ENCODE measurements at regions not wholly inside any gene's neighbourhood (a gene's known extent, or its start where the extent isn't known, plus 50 kb on each side); places are given as distances from the start of the nearest gene placed in this dataset.
"Not testable (repeated sequence)": the region's sequence is repeated elsewhere in the genome, so short reads cannot be mapped to it uniquely, and the experiment has no call there.

GRCh38 chr17:26936645-26937044 is 357.3 kb upstream of the WSB1 start:
- DNase-seq (ENCODE audit: low read depth), result not testable (repeated sequence)

DNA sequence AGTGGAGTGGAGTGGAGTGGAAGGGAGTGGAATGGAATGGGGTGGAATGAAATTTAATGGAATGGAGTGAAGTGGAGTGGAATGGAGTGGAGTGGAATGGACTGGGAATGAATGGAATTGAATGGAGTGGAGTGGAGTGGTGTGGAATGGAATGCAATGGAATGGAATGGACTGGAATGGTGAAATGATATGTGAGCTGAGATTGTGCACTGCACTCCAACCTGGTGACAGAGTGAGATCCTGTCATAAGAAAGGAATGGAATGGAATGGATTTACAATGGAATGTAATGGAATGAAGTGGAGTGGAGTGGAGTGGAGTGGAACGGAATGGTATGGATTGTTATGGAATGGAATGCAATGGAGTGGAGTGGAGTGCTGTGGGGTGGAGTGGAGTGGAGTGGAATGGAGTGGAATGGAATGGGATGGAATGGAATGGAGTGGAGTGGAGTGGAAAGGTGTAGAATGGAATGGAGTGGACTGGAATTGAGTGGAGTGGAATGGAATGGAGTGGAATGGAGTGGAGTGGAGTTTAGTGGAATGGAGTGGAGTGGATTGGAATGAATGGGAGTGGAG is 356.1 kb upstream of the WSB1 start:
- DNase-seq (ENCODE audit: low read depth), result not testable (repeated sequence)

DNA sequence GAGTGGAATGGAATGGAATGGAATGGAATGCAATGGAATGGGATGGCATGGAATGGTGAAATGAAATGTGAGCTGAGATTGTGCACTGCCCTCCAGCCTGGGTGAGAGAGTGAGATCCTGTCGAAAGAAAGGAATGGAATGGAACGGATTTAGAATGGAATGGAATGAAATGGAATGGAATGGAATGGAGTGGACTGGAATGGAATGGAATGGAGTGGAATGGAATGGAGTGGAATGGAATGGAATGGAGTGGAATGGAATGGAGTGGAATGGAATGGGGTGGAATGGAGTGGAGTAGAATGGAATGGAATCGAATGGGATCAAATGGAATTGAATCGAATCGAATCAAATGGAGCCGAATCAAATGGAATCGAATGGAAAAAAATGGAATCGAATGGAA is 354.2 kb upstream of the WSB1 start:
- DNase-seq (ENCODE audit: low read depth), result not testable (repeated sequence)

DNA sequence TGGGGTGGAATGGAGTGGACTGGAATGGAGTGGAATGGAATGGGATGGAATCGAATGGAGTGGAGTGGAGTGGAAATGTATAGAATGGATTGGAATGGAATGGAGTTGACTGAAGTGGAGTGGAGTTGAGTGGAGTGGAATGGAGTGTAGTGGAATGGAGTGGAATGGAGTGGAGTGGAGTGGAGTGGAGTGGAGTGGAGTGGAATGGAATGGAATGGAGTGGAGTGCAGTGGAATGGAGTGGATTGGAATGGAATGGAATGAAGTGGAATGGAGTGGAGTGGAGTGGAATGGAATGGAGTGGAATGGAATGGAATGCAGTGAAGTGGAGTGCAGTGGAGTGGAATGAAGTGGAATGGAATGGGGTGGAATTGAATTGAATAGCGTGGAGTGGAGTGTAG is 353.3 kb upstream of the WSB1 start:
- DNase-seq (ENCODE audit: low read depth), result not testable (repeated sequence)

GRCh38 chr17:26962255-26963162 is 331.4 kb upstream of the WSB1 start:
- no peak for DNase-seq (ENCODE audit: low read depth)

GRCh38 chr17:26963163-26963503 is 330.8 kb upstream of the WSB1 start:
- DNase-seq (ENCODE audit: low read depth), result no peak

DNA sequence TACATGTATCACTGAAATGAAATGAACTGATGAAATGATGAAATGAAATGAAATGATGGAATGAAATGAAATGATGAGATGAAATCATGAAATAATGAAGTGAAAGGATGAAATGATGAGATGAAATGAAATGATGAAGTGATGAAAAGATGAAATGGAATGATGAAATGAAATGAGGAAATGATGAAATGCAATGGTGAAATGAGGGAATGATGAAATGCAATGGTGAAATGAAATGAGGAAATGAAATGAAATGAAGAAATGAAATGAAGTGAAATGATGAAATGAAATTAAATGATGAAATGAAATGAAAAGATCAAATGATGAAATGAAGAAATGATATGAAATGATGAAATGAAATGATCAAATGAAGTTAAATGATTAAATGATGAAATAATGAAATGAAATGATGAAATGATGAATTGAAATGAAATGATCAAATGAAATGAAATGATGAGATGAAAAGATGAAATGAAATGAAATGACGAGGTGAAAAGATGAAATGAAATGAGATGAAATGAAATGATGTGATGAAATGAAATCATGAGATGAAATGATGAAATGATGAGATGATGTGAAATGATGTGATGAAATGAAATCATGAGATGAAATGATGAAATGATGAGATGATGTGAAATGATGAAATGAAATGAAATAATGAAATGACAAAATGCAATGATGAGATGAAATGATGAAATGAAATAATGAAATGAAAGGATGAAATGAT is 327.9 kb upstream of the WSB1 start:
- peak; percentile 5 for DNase-seq (ENCODE audit: low read depth)

DNA sequence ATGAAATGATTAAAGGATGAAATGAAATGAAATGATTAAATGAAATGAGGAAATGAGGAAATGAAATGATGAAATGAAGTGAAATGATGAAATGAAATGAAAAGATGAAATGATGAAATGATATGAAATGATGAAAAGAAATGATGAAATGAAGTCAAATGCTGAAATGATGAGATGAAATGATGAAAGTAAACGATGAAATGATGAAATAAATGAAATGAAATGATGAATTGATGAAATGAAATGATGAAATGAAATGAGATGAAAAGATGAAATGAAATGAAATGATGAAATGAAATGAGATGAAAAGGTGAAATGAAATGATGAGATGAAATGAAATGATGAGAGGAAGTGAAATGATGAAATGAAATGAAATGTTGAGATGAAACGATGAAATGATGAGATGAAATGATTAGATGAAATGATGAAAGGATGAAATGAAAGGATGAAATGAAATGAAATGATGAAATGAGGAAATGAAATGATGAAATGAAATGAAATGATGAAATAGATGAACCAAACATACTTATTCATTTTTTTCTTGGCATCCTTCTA is 327.2 kb upstream of the WSB1 start:
- not testable (repeated sequence) for DNase-seq (ENCODE audit: low read depth)

GRCh38 chr17:26981845-26982425 is 312.0 kb upstream of the WSB1 start:
- DNase-seq (ENCODE audit: low read depth), result not testable (repeated sequence)

DNA sequence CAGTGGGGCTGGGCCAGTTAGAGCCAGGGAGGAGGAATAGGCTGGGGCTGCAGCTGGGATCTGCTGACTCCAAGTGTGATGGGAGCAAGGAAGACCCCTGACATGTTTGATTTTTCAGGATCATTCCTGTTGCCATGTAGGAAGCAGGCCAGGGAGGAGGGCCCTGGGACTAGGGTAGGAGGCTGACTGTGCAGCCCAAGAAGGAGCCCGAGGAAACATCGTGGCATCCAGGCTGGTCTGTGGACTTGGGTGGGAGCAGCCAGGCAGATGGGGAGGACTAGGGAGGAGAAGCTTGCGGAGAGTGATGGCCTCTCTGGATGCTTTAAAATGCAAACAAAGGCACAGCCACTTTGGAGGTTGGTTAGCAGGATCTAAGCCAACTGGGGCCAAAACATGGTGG is 311.4 kb upstream of the WSB1 start:
- not testable (repeated sequence) for DNase-seq (ENCODE audit: low read depth)

DNA sequence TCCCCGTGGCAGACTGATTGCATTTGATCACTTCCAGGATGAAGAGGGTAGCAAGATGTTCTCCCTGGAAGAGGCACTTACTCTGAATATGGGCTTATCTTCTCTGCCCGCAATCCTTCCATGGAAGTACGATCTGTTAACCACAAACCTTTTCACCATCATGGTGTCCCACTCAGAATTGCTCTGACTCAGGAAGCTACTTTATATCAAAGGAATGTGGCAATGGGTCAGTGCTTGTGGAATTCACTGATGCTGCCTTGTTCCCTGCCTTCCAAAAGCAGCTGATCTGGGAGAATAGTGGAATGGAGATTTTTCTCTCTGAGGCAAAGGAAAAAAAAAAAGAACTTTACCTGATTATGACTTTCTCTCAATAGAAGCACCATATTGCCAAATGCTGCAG is 306.1 kb upstream of the WSB1 start:
- not testable (repeated sequence) for DNase-seq (ENCODE audit: low read depth)

- DNase-seq (ENCODE audit: low read depth), result not testable (repeated sequence)
Observed at GRCh38 chr17:26994648-26995047, 299.3 kb upstream of the WSB1 start.

DNA sequence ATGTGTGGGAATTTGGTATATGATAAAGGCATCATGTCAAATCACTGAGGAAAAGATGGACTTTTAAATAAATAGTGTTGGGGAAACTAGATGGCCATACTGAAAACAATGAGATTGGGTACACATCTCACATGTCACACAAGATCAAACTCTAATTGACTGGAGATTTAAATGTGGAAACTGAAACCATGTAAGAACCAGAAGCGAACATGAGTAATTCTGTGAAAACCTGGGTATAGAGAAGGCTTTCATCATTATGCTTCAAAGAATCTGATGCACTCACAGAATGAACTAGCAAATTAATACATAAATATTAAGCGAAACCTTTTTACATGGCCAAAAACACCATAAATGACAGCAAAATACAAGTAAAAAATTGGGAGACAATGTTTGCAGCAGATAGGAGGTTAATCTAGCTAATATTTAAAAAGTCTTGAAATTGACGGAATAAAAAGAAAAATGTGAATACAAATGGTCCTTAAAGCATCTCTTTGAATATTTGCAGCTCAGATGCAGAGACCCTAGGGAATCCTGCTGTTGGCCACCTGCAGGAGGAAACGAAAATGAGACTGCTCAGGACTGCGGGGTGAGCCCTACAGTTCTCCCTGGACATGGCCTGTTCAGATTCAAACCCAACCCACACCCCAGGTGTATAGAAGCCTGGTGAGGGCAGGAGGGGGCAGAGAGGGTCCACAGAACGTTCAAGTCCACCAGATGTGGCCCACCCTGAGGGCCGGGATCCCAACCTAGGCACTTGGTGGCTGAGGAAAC is 297.6 kb upstream of the WSB1 start:
- DNase-seq (ENCODE audit: low read depth), result not testable (repeated sequence)

- DNase-seq (ENCODE audit: low read depth), result not testable (repeated sequence)
Observed at GRCh38 chr17:27007734-27008531, 286.0 kb upstream of the WSB1 start.

GRCh38 chr17:27009087-27009486 is 284.8 kb upstream of the WSB1 start:
- DNase-seq (ENCODE audit: low read depth), result no peak

DNA sequence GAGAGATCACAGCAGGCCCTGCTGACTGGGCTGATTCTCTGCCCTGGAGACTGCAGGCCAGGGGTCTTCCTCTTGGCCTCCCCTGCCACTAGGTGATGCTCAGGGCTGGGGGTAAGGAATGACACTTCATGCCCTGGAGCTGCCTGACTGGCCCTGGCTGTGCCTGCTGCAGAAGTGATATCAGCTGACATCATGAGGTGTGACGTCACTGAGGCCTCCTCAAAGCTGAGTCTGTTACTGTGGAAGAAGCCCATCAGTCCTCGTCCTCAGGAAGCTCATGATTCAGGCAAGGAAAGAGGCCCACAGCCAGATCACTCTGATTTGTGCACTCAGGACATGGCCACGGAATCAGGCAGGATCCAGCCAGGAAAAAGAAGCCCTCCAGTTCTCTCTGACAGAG is 283.8 kb upstream of the WSB1 start:
- not testable (repeated sequence) for DNase-seq (ENCODE audit: low read depth)

GRCh38 chr17:27030552-27030951 is 263.4 kb upstream of the WSB1 start:
- not testable (repeated sequence) for DNase-seq (ENCODE audit: low read depth)

DNA sequence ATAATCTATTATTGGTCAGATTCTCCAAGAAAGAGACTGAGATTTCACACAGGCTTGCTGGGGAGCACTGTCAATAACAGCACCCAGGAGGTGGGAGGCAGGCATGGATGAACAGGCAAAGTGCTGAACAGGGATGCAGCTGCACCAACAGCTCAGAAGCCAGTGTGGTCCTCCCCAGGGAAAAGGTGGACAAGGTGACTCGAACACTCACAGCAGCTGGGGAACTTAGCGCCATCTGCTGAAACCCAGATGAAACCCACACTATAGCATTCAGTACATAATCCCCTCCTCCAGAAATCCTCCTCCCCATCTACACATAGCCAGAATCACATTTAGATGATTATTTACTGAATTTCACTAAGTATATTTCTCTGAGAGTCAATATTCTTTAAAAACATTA is 255.2 kb upstream of the WSB1 start:
- no peak for DNase-seq (ENCODE audit: low read depth)

- not testable (repeated sequence) for DNase-seq (ENCODE audit: low read depth)
Observed at GRCh38 chr17:27045039-27045438, 248.9 kb upstream of the WSB1 start.

DNA sequence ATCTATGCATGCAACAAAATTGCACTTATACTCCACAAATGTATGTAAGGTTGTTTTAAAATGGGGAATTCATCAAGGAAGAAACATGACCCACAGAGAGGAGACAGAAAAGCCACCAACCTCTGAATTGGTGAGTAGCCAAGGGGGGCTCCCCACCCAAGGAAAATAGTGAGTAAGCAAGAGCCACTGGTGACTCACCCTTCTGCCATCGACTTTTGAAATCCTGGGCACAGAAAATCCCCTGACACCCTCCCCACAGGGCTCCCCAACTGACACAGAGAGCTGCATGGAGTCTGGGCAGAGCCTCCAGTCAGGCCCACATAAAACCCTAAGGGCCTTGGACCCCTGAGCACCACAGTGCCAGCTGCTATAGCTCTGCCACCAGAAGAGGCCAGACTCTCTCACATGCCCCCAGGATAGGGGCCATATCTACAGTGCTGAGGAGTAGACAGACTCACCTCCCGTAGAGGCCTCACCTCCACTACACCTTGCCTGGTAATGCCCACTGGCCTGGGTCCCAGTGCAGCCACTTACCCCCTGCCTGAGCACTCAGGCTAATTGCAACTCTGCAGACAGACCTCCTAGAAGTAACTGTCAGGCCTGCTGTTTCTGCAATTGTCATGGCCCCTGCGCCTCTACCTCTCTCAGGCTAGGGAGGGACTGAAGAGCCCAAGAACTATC is 244.7 kb upstream of the WSB1 start:
- no peak for DNase-seq (ENCODE audit: low read depth)
